SKM-1 treated with dmso at 0.1 percent for 144 hours (cell line): ENCODE measurements at regions not wholly inside any gene's neighbourhood (a gene's known extent, or its start where the extent isn't known, plus 50 kb on each side); places are given as distances from the start of the nearest gene placed in this dataset.
"Not testable (repeated sequence)": the region's sequence is repeated elsewhere in the genome, so short reads cannot be mapped to it uniquely, and the experiment has no call there.

Experiments used
- DNase-seq: peaks from one replicate; lab custom pipeline; 2025; ENCODE audit not compliant: unreplicated experiment; lab: John Stamatoyannopoulos, UW

- DNase-seq = no peak
These were observed 391.7 kb upstream of the SGCG start for GRCh38 chr13:22789027-22789593.

GRCh38 chr13:22789916-22790315 lies 390.9 kb upstream of the SGCG start:
- DNase-seq = no peak

GRCh38 chr13:22793598-22794134 lies 387.1 kb upstream of the SGCG start:
- no peak for DNase-seq

- peak; percentile 77 for DNase-seq
These were observed 380.0 kb upstream of the SGCG start for GRCh38 chr13:22800526-22801401.

- DNase-seq = no peak
These were observed 379.3 kb upstream of the SGCG start for GRCh38 chr13:22801402-22802003.

- no peak for DNase-seq
These were observed 368.0 kb upstream of the SGCG start for GRCh38 chr13:22812793-22813192.

GRCh38 chr13:22813531-22814377 lies 367.0 kb upstream of the SGCG start:
- DNase-seq = not testable (repeated sequence)

GRCh38 chr13:22814433-22814832 lies 366.3 kb upstream of the SGCG start:
- DNase-seq = not testable (repeated sequence)

- DNase-seq = no peak
These were observed 359.2 kb upstream of the SGCG start for GRCh38 chr13:22821589-22821988.

GRCh38 chr13:22825186-22825585 lies 355.6 kb upstream of the SGCG start:
- DNase-seq = no peak

GRCh38 chr13:22828081-22828480 lies 352.7 kb upstream of the SGCG start:
- DNase-seq = no peak

- DNase-seq = no peak
These were observed 344.3 kb upstream of the SGCG start for GRCh38 chr13:22836475-22836874.

GRCh38 chr13:22837980-22838647 lies 342.7 kb upstream of the SGCG start:
- no peak for DNase-seq

- DNase-seq = no peak
These were observed 340.9 kb upstream of the SGCG start for GRCh38 chr13:22839603-22840530.

GRCh38 chr13:22846551-22846950 lies 334.2 kb upstream of the SGCG start:
- no peak for DNase-seq

GRCh38 chr13:22848539-22849052 lies 332.2 kb upstream of the SGCG start:
- no peak for DNase-seq

- no peak for DNase-seq
These were observed 324.9 kb upstream of the SGCG start for GRCh38 chr13:22855926-22856325.

- not testable (repeated sequence) for DNase-seq
These were observed 321.8 kb upstream of the SGCG start for GRCh38 chr13:22858980-22859379.

- DNase-seq = not testable (repeated sequence)
These were observed 321.4 kb upstream of the SGCG start for GRCh38 chr13:22859411-22859810.
